Natural killer cell (primary cell): ENCODE measurements at regions not wholly inside any gene's neighbourhood (a gene's known extent, or its start where the extent isn't known, plus 50 kb on each side); places are given as distances from the start of the nearest gene placed in this dataset.

Experiments used
- ATAC-seq, 3 donors: fragments of 150-1000 bp in 2 of 3; fragments of 200-7000 bp in 1 of 3; cut with Tn5 transposase; 1 replicate in 1 of 3; 2 replicates in 2 of 3; pipeline ENCODE4 v1.10.0; 2021; ENCODE audit warnings: mild to moderate bottlenecking in 2 of 3, moderate library complexity in 2 of 3
- DNase-seq, 2 donors: peaks; one replicate each; pipeline versions ENCODE4 v3.0.0 to v3.0.0-alpha.2; 2013 to 2021; ENCODE audit warnings: mixed read lengths in 1 of 2
- H3K27ac ChIP-seq: one replicate; pipeline ENCODE4 v1.5.1; 2013; ENCODE audit warnings: mild to moderate bottlenecking, low read length
- H3K27me3 ChIP-seq: one replicate; pipeline ENCODE4 v1.6.1; 2013; ENCODE audit warnings: low read length; ENCODE audit not compliant: control insufficient read depth, insufficient read depth
- H3K36me3 ChIP-seq: one replicate; pipeline ENCODE4 v1.6.1; 2013; ENCODE audit warnings: low read length; ENCODE audit not compliant: control insufficient read depth, insufficient read depth
- H3K4me1 ChIP-seq: one replicate; pipeline ENCODE4 v1.6.1; 2013; ENCODE audit warnings: low read length; ENCODE audit not compliant: control insufficient read depth, insufficient read depth
- H3K4me3 ChIP-seq: one replicate; pipeline ENCODE4 v1.5.1; 2013; ENCODE audit warnings: low read length
- H3K9me3 ChIP-seq: one replicate; pipeline ENCODE4 v1.6.1; 2013; ENCODE audit warnings: low read length; ENCODE audit not compliant: control insufficient read depth, insufficient read depth
- H3K27ac Mint-ChIP-seq, 2 donors: one replicate each; pipeline ENCODE4 v1.8.0; 2022; ENCODE audit warnings: mild to moderate bottlenecking in 2 of 2, mixed read lengths in 2 of 2, moderate library complexity in 1 of 2
- H3K27me3 Mint-ChIP-seq, 2 donors: one replicate each; pipeline ENCODE4 v1.8.0; 2022; ENCODE audit warnings: low read depth in 2 of 2, mixed read lengths in 2 of 2
- H3K36me3 Mint-ChIP-seq: one replicate; pipeline ENCODE4 v1.8.0; 2022; ENCODE audit warnings: mixed read lengths
- H3K4me1 Mint-ChIP-seq, 2 donors: one replicate each; pipeline ENCODE4 v1.8.0; 2022; ENCODE audit warnings: mixed read lengths in 2 of 2
- H3K4me3 Mint-ChIP-seq: one replicate; pipeline ENCODE4 v1.8.0; 2022; ENCODE audit warnings: mild to moderate bottlenecking, moderate library complexity, mixed read lengths
- H3K9me3 Mint-ChIP-seq, 2 donors: one replicate each; pipeline ENCODE4 v1.8.0; 2022; ENCODE audit warnings: mixed read lengths in 2 of 2
- WGBS: methylation state at CpG from one replicate; pipeline ENCODE4 v1.1.7; 2013; ENCODE audit warnings: missing lambda C conversion rate; ENCODE audit not compliant: insufficient coverage; 5-methylcytosine and 5-hydroxymethylcytosine counted together
- intact Hi-C: fragments of 100-400 bp; cut with micrococcal nuclease; formaldehyde crosslinking; loops from one replicate; pipeline ENCODE4 v1.14.2; 2022
- TF ChIP-seq, protein P1 (sequence below): fragments of 200-600 bp; IDR thresholded peaks from one replicate; pipeline ENCODE4 v1.8.0; 2022; ENCODE audit warnings: antibody characterized with exemption

GRCh38 chr3:175913286-175913685, 1054.2 kb downstream of the NAALADL2 start:
- whole genome bisulfite sequencing, result 79% methylated on average over 1 of the region's 3 CpGs
- Mint-ChIP-seq H3K36me3 (no peaks in the 10 kb centered on the region), H3K27me3 (no peaks in the 10 kb centered on the region), H3K27ac (no peak overlapping the region), H3K9me3 (peaks cover 3% of the 10 kb centered on the region in 2 donors), H3K4me1 (no peaks in the 10 kb centered on the region), H3K4me3 (no peak overlapping the region)
- Histone ChIP-seq H3K4me3 (no peak overlapping the region), H3K27me3 (no peaks in the 10 kb centered on the region), H3K9me3 (peaks cover under 1% of the 10 kb centered on the region), H3K27ac (no peak overlapping the region), H3K36me3 (no peaks in the 10 kb centered on the region), H3K4me1 (no peaks in the 10 kb centered on the region)
- intact Hi-C loops, result no loop called here
- ATAC-seq (no peak), DNase-seq (no peak)
- TF ChIP-seq, protein P1, sequence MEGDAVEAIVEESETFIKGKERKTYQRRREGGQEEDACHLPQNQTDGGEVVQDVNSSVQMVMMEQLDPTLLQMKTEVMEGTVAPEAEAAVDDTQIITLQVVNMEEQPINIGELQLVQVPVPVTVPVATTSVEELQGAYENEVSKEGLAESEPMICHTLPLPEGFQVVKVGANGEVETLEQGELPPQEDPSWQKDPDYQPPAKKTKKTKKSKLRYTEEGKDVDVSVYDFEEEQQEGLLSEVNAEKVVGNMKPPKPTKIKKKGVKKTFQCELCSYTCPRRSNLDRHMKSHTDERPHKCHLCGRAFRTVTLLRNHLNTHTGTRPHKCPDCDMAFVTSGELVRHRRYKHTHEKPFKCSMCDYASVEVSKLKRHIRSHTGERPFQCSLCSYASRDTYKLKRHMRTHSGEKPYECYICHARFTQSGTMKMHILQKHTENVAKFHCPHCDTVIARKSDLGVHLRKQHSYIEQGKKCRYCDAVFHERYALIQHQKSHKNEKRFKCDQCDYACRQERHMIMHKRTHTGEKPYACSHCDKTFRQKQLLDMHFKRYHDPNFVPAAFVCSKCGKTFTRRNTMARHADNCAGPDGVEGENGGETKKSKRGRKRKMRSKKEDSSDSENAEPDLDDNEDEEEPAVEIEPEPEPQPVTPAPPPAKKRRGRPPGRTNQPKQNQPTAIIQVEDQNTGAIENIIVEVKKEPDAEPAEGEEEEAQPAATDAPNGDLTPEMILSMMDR, result no peak

- Histone ChIP-seq H3K27me3 (no peaks in the 10 kb centered on the region), H3K4me1 (no peaks in the 10 kb centered on the region), H3K27ac (no peak overlapping the region), H3K36me3 (no peaks in the 10 kb centered on the region), H3K9me3 (no peaks in the 10 kb centered on the region), H3K4me3 (no peak overlapping the region)
- H3K27me3 Mint-ChIP-seq, result no peaks in the 10 kb centered on the region
- TF ChIP-seq, protein P1, result no peak
- DNase-seq, result no peak
- intact Hi-C loops, result no loop called here
- H3K36me3 Mint-ChIP-seq, result no peaks in the 10 kb centered on the region
- no peak overlapping the region for H3K27ac Mint-ChIP-seq
- peaks cover 3% of the 10 kb centered on the region in 2 donors for H3K9me3 Mint-ChIP-seq
- 50% methylated on average over 1 of the region's 1 CpG for WGBS
- no peak overlapping the region for H3K4me3 Mint-ChIP-seq
- ATAC-seq, result no peak
- no peaks in the 10 kb centered on the region for H3K4me1 Mint-ChIP-seq
These were observed 1052.8 kb downstream of the NAALADL2 start for GRCh38 chr3:175911937-175912336.

DNA sequence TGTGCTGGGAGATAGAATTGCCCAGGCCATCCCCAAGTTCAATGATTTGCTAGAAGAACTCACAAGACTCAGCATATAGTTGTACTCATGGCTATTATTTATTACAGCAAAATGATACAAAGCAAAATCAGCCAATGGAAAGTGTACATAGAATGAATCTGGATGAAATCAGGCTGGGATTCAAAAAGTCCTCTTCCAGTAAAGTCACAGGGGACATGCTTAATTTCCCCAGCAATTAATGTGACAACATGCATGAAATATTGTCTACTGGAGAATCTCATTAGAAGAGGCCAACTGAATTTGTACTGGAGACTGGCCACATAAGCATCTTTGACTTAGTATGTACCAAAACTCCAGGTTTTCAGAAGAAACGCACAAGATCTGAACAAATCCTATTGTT, 1043.1 kb downstream of the NAALADL2 start:
- no peak overlapping the region for H3K27ac ChIP-seq
- no peak for DNase-seq
- TF ChIP-seq, protein P1, result no peak
- H3K36me3 Mint-ChIP-seq, result peaks cover 15% of the 10 kb centered on the region
- H3K9me3 ChIP-seq, result no peaks in the 10 kb centered on the region
- intact Hi-C loops, result no loop called here
- no peaks in the 10 kb centered on the region for H3K4me1 Mint-ChIP-seq
- H3K4me3 ChIP-seq, result no peak overlapping the region
- no peak overlapping the region for H3K27ac Mint-ChIP-seq
- H3K36me3 ChIP-seq, result no peaks in the 10 kb centered on the region
- WGBS, result 100% methylated on average over 1 of the region's 1 CpG
- H3K27me3 ChIP-seq, result no peaks in the 10 kb centered on the region
- no peak for ATAC-seq
- peaks cover 12 to 22% of the 10 kb centered on the region in 2 donors for H3K9me3 Mint-ChIP-seq
- no peaks in the 10 kb centered on the region for H3K27me3 Mint-ChIP-seq
- H3K4me1 ChIP-seq, result no peaks in the 10 kb centered on the region
- H3K4me3 Mint-ChIP-seq, result no peak overlapping the region

- DNase-seq (no peak), ATAC-seq (no peak)
- Mint-ChIP-seq H3K36me3 (peaks cover 6% of the 10 kb centered on the region), H3K9me3 (peaks cover 7 to 18% of the 10 kb centered on the region in 2 donors), H3K4me3 (no peak overlapping the region), H3K27ac (no peak overlapping the region), H3K27me3 (no peaks in the 10 kb centered on the region), H3K4me1 (no peaks in the 10 kb centered on the region)
- Histone ChIP-seq H3K9me3 (peaks cover 8% of the 10 kb centered on the region), H3K4me3 (no peak overlapping the region), H3K27ac (no peak overlapping the region), H3K36me3 (no peaks in the 10 kb centered on the region), H3K4me1 (no peaks in the 10 kb centered on the region), H3K27me3 (no peaks in the 10 kb centered on the region)
- TF ChIP-seq, protein P1, result no peak
- WGBS, result 94% methylated on average over 2 of the region's 2 CpGs
- intact Hi-C loops, result no loop called here
These were observed 1039.1 kb downstream of the NAALADL2 start for GRCh38 chr3:175898194-175898593.
